ENCODE measurements at regions not wholly inside any gene's neighbourhood (a gene's known extent, or its start where the extent isn't known, plus 50 kb on each side); places are given as distances from the start of the nearest gene placed in this dataset.

GRCh38 chr22:48727454-48728058 lies 1100.1 kb downstream of the BRD1 start:
- no peak for DNase-seq (ENCODE audit: low read depth)
- no peak overlapping the region for H3K4me3 ChIP-seq (ENCODE audit: low read depth, low read length)
- TF ChIP-seq CTCF (IDR thresholded peaks at IDR 0.05; ENCODE audit: control insufficient read depth, extremely low read depth, insufficient read depth): no peak

- no peak overlapping the region for H3K4me3 ChIP-seq (ENCODE audit: low read depth, low read length)
- DNase-seq (ENCODE audit: low read depth): no peak
- no peak for TF ChIP-seq CTCF (IDR thresholded peaks at IDR 0.05; ENCODE audit: control insufficient read depth, extremely low read depth, insufficient read depth)
These were observed 1102.8 kb downstream of the BRD1 start for GRCh38 chr22:48724899-48725298.

- H3K4me3 ChIP-seq (ENCODE audit: low read depth, low read length): no peak overlapping the region
- DNase-seq (ENCODE audit: low read depth): no peak
- TF ChIP-seq CTCF (IDR thresholded peaks at IDR 0.05; ENCODE audit: control insufficient read depth, extremely low read depth, insufficient read depth): no peak
These were observed 1105.0 kb downstream of the BRD1 start for GRCh38 chr22:48722661-48723060.

GRCh38 chr22:48721395-48721669 lies 1106.3 kb downstream of the BRD1 start:
- TF ChIP-seq CTCF (IDR thresholded peaks at IDR 0.05; ENCODE audit: control insufficient read depth, extremely low read depth, insufficient read depth): no peak
- peak; percentile 96 for DNase-seq (ENCODE audit: low read depth)

GRCh38 chr22:48720662-48721394 lies 1106.8 kb downstream of the BRD1 start:
- DNase-seq (ENCODE audit: low read depth): no peak
- no peak for TF ChIP-seq CTCF (IDR thresholded peaks at IDR 0.05; ENCODE audit: control insufficient read depth, extremely low read depth, insufficient read depth)
- H3K4me3 ChIP-seq (ENCODE audit: low read depth, low read length): no peak overlapping the region

More at GRCh38 chr22:48721395-48721669, 1106.3 kb downstream of the BRD1 start:
- no peak overlapping the region for H3K4me3 ChIP-seq (ENCODE audit: low read depth, low read length)

- no peak for TF ChIP-seq CTCF (IDR thresholded peaks at IDR 0.05; ENCODE audit: control insufficient read depth, extremely low read depth, insufficient read depth)
- no peak overlapping the region for H3K4me3 ChIP-seq (ENCODE audit: low read depth, low read length)
- no peak for DNase-seq (ENCODE audit: low read depth)
These were observed 1107.6 kb downstream of the BRD1 start for GRCh38 chr22:48719978-48720661.
